ENCODE measurements at regions not wholly inside any gene's neighbourhood (a gene's known extent, or its start where the extent isn't known, plus 50 kb on each side); places are given as distances from the start of the nearest gene placed in this dataset.

DNA sequence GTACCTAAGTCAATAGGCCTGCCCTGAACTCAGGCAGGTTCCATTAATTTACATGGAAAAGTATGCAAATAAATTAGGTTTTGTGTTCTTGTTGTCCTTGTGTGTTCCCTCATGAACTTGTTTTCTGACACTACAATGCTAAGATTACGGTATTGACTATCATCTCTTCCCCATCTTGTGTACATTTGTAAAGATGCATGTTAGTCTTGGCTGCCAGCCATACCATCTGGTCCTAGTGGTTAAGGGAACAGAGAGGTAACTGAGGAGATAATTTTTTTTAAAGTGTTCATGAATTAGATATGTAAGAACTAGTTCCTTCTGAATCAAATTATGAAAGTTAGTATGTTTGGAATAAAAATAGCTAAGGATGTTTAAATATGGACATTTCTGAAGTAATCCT lies 167.6 kb upstream of the ADAMTS5 start:
- no peak for DNase-seq (ENCODE audit: low spot score in 2 of 2)
- H3K9me3 ChIP-seq, result no peaks in the 10 kb centered on the region
- H3K4me1 ChIP-seq, result no peaks in the 10 kb centered on the region
- no peak overlapping the region for H3K4me3 ChIP-seq
- no peaks in the 10 kb centered on the region for H3K36me3 ChIP-seq
- H3K27me3 ChIP-seq, result no peaks in the 10 kb centered on the region
- no peak for TF ChIP-seq POLR2AphosphoS5 (IDR thresholded peaks at IDR 0.05)
- TF ChIP-seq, protein P1, sequence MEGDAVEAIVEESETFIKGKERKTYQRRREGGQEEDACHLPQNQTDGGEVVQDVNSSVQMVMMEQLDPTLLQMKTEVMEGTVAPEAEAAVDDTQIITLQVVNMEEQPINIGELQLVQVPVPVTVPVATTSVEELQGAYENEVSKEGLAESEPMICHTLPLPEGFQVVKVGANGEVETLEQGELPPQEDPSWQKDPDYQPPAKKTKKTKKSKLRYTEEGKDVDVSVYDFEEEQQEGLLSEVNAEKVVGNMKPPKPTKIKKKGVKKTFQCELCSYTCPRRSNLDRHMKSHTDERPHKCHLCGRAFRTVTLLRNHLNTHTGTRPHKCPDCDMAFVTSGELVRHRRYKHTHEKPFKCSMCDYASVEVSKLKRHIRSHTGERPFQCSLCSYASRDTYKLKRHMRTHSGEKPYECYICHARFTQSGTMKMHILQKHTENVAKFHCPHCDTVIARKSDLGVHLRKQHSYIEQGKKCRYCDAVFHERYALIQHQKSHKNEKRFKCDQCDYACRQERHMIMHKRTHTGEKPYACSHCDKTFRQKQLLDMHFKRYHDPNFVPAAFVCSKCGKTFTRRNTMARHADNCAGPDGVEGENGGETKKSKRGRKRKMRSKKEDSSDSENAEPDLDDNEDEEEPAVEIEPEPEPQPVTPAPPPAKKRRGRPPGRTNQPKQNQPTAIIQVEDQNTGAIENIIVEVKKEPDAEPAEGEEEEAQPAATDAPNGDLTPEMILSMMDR (IDR thresholded peaks at IDR 0.05), result no peak
- no peak for TF ChIP-seq POLR2A (IDR thresholded peaks at IDR 0.05)
- TF ChIP-seq EP300 (IDR thresholded peaks at IDR 0.05), result no peak
- H3K27ac ChIP-seq, result no peak overlapping the region
- 87% methylated on average over 1 of the region's 1 CpG for WGBS

DNA sequence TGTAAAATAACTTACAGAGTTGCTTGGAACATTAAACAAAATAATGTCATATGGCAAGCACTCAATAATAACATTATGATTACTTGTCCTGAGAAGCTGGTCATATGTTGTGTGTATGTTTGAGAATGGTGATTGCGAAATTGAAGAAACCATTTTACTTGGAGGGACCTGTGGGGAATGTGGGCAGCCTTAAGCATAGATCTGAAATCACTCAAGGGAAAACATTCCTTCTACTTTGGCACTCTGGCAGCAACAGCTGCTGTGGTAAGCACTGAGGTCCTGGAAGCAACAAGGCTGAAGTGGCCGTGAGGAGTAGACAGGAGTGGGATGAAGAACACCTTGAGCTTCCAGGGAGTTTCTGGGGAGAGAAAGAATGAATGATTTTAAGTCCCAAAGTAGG lies 165.4 kb upstream of the ADAMTS5 start:
- H3K9me3 ChIP-seq, result no peaks in the 10 kb centered on the region
- H3K27ac ChIP-seq, result no peak overlapping the region
- H3K4me3 ChIP-seq, result no peak overlapping the region
- TF ChIP-seq EP300 (IDR thresholded peaks at IDR 0.05) (no peak), POLR2AphosphoS5 (IDR thresholded peaks at IDR 0.05) (no peak)
- no peaks in the 10 kb centered on the region for H3K27me3 ChIP-seq
- DNase-seq (ENCODE audit: low spot score in 2 of 2), result no peak
- no peaks in the 10 kb centered on the region for H3K4me1 ChIP-seq
- WGBS, result 82% methylated on average over 2 of the region's 2 CpGs
- H3K36me3 ChIP-seq, result no peaks in the 10 kb centered on the region

DNA sequence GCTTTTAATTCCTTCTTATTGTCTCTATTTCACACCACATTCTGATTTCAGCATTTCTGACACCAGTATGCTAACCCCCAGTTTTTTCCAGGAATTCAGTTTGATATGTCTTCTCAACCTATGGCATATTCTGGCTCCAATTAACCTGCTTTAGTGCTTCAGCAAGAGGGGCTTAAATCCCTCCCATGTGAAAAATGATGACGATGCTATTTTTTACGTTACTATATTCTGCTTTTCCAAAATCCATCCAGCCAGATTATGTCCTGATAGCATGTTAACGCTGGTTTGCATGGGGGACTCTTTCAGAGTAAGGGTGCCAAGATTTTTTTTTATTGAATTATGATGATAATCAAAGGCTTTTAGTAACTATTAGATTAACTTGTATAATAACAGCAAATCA lies 163.3 kb upstream of the ADAMTS5 start:
- Histone ChIP-seq H3K27ac (no peak overlapping the region), H3K4me1 (no peaks in the 10 kb centered on the region), H3K36me3 (no peaks in the 10 kb centered on the region), H3K27me3 (no peaks in the 10 kb centered on the region), H3K4me3 (no peak overlapping the region), H3K9me3 (no peaks in the 10 kb centered on the region)
- DNase-seq (ENCODE audit: low spot score in 2 of 2), result no peak
- TF ChIP-seq POLR2A (IDR thresholded peaks at IDR 0.05), result no peak
- TF ChIP-seq POLR2AphosphoS5 (IDR thresholded peaks at IDR 0.05), result no peak
- TF ChIP-seq EP300 (IDR thresholded peaks at IDR 0.05), result no peak
- TF ChIP-seq, protein P1 (IDR thresholded peaks at IDR 0.05), result no peak
- 73% methylated on average over 3 of the region's 3 CpGs for WGBS

DNA sequence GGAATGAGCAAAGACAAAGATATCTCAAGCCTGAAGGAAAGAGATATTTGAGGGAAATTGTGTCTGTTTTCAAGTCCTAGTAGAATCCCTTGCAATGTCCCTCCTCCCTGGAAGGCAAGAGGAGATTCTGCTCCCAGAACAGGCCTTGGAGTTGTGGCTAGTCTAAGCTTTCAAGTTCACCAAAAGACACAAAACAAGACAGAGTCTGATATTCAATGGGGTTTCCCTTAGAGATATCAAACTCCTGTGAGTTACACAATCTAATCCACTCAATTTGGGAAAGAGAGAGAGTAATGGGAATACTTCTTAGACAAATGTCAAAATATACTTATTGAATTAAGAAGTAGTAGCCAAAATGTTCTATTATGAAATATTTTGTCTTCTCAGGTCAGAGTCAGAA lies 162.8 kb upstream of the ADAMTS5 start:
- Histone ChIP-seq H3K9me3 (no peaks in the 10 kb centered on the region), H3K27ac (no peak overlapping the region), H3K4me1 (no peaks in the 10 kb centered on the region), H3K4me3 (no peak overlapping the region), H3K27me3 (no peaks in the 10 kb centered on the region), H3K36me3 (no peaks in the 10 kb centered on the region)
- TF ChIP-seq, protein P1 (IDR thresholded peaks at IDR 0.05), result no peak
- no peak for TF ChIP-seq POLR2A (IDR thresholded peaks at IDR 0.05)
- no peak for TF ChIP-seq EP300 (IDR thresholded peaks at IDR 0.05)
- TF ChIP-seq POLR2AphosphoS5 (IDR thresholded peaks at IDR 0.05), result no peak
- DNase-seq (ENCODE audit: low spot score in 2 of 2), result no peak

DNA sequence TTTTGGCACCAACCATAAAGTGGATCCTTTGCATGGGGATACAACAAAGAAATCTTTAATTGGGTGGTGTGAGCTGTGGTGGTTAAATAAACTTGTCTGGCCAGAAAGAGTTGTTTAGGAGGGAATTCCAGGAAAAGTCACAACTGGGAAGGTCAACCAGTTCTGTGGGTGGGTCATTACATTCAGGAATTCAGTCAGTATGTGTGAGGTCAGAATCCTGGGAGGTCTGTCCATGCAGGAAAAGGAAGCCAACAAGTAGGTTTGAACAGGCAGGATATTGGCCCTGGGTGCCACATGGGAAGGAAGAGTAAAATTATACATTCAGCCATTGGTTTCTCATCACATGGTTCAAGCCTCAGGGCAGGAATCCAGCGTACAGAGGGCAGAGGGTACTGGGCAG lies 162.3 kb upstream of the ADAMTS5 start:
- no peak for TF ChIP-seq POLR2AphosphoS5 (IDR thresholded peaks at IDR 0.05)
- TF ChIP-seq POLR2A (IDR thresholded peaks at IDR 0.05), result no peak
- no peak for TF ChIP-seq EP300 (IDR thresholded peaks at IDR 0.05)
- TF ChIP-seq, protein P1 (IDR thresholded peaks at IDR 0.05), result no peak
- no peaks in the 10 kb centered on the region for H3K36me3 ChIP-seq
- no peak for DNase-seq (ENCODE audit: low spot score in 2 of 2)
- H3K27me3 ChIP-seq, result no peaks in the 10 kb centered on the region
- WGBS, result 70% methylated on average over 1 of the region's 1 CpG
- no peaks in the 10 kb centered on the region for H3K4me1 ChIP-seq
- H3K9me3 ChIP-seq, result no peaks in the 10 kb centered on the region
- H3K27ac ChIP-seq, result no peak overlapping the region
- no peak overlapping the region for H3K4me3 ChIP-seq

DNA sequence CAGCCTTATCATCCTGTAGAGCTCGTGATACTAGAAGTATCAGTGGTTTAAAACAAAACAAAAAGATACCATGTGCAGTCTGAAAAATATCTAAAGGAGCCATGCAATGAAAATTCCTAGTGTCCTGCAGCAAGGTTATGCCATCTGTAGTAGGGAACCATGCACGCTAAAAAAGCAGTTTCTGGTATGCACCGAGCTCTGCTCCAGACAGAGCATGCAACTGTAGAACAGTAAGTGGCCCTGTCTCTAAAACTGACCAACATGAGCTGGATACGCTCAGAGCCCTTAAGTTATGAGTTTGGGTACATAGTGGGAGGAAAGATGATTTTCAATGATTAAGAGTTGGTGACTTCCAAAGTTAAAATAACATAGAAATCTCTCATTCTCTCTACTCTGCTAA lies 159.3 kb upstream of the ADAMTS5 start:
- Histone ChIP-seq H3K27ac (no peak overlapping the region), H3K27me3 (no peaks in the 10 kb centered on the region), H3K4me3 (no peak overlapping the region), H3K4me1 (peaks cover 3% of the 10 kb centered on the region), H3K36me3 (no peaks in the 10 kb centered on the region), H3K9me3 (no peaks in the 10 kb centered on the region)
- WGBS, result 89% methylated on average over 4 of the region's 4 CpGs
- TF ChIP-seq POLR2AphosphoS5 (IDR thresholded peaks at IDR 0.05) (no peak), EP300 (IDR thresholded peaks at IDR 0.05) (no peak), POLR2A (IDR thresholded peaks at IDR 0.05) (no peak)
- TF ChIP-seq, protein P1 (IDR thresholded peaks at IDR 0.05), result no peak
- no peak for DNase-seq (ENCODE audit: low spot score in 2 of 2)

Measured in suprapubic skin (tissue), 4 donors.